ENCODE measurements at regions not wholly inside any gene's neighbourhood (a gene's known extent, or its start where the extent isn't known, plus 50 kb on each side); places are given as distances from the start of the nearest gene placed in this dataset.
A peak's percentile ranks its signal among the peaks of the same experiment; 100 is the strongest.

GRCh38 chr12:42683933-42684801 is 94.6 kb upstream of the PRICKLE1 start:
- DNase-seq (ENCODE audit: low read depth): no peak
- TF ChIP-seq, protein P1, sequence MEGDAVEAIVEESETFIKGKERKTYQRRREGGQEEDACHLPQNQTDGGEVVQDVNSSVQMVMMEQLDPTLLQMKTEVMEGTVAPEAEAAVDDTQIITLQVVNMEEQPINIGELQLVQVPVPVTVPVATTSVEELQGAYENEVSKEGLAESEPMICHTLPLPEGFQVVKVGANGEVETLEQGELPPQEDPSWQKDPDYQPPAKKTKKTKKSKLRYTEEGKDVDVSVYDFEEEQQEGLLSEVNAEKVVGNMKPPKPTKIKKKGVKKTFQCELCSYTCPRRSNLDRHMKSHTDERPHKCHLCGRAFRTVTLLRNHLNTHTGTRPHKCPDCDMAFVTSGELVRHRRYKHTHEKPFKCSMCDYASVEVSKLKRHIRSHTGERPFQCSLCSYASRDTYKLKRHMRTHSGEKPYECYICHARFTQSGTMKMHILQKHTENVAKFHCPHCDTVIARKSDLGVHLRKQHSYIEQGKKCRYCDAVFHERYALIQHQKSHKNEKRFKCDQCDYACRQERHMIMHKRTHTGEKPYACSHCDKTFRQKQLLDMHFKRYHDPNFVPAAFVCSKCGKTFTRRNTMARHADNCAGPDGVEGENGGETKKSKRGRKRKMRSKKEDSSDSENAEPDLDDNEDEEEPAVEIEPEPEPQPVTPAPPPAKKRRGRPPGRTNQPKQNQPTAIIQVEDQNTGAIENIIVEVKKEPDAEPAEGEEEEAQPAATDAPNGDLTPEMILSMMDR (IDR thresholded peaks at IDR 0.05; ENCODE audit: insufficient read depth, low read length): no peak
- H3K4me3 ChIP-seq (ENCODE audit: low read depth, low read length): no peak overlapping the region

DNA sequence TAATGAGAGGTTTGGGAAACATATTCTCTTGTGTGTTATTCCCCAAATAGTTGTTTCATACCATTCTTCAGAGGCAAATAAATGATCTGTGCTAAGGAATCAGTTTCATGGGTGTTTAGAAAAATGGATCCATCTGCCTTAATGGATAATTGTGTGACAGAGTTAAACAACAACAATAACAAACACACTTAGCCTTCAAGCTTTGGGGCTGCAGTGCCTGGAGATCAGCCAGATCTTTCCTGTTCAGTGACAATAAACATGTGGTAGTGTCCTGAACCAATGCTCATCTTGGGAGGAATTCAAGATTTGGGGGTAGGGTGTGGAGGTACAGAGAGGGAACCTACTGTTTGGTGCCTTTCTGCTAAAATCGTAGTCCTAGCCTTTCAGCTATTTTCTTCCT is 93.7 kb upstream of the PRICKLE1 start:
- TF ChIP-seq, protein P1 (IDR thresholded peaks at IDR 0.05; ENCODE audit: insufficient read depth, low read length): no peak
- no peak overlapping the region for H3K4me3 ChIP-seq (ENCODE audit: low read depth, low read length)
- no peak for DNase-seq (ENCODE audit: low read depth)

GRCh38 chr12:42679466-42679865 is 89.9 kb upstream of the PRICKLE1 start:
- peak; percentile 22 for DNase-seq (ENCODE audit: low read depth)
- H3K4me3 ChIP-seq (ENCODE audit: low read depth, low read length): no peak overlapping the region
- TF ChIP-seq, protein P1 (IDR thresholded peaks at IDR 0.05; ENCODE audit: insufficient read depth, low read length): no peak

DNA sequence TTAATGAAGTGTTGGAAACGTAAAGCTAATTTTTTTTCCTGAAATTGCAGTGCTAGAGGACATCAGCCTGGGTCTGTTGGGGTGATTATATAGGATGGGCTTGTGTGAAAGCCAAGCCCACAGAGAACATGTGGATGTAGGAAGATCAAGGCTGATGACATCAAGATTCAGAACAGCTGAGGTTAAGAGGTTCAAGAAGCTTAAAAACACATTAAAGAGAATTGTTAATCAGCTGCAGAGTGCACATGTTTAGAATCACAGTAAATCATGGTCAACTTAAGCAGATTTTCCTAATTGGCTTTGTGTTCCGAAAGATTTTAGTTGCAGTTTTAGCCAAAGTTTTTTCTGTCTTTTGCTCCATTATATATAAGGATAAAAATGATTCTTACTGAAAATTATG is 87.9 kb upstream of the PRICKLE1 start:
- DNase-seq (ENCODE audit: low read depth): no peak
- no peak overlapping the region for H3K4me3 ChIP-seq (ENCODE audit: low read depth, low read length)
- TF ChIP-seq, protein P1 (IDR thresholded peaks at IDR 0.05; ENCODE audit: insufficient read depth, low read length): no peak

DNA sequence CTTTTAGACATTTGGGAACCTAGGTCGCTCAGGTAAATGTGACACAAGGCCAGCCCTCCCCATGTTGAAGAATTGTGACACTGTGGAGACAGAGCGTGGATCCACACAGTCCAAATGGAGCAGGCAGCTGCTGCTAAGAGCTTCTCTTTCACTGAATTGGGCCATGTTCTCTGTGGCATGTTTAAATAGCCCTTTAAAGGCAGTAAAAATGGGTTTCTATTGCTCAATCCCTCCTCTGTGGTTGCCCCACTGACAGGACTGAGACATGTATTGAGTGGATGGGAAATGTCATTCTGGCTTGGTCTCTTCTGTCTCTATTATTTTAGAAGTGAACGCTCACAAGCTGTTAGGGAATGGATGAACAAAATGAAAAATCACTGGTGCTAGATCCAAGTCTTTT is 84.0 kb upstream of the PRICKLE1 start:
- no peak overlapping the region for H3K4me3 ChIP-seq (ENCODE audit: low read depth, low read length)
- TF ChIP-seq, protein P1 (IDR thresholded peaks at IDR 0.05; ENCODE audit: insufficient read depth, low read length): no peak
- DNase-seq (ENCODE audit: low read depth): no peak

GRCh38 chr12:42670719-42671118 is 81.2 kb upstream of the PRICKLE1 start:
- TF ChIP-seq, protein P1 (IDR thresholded peaks at IDR 0.05; ENCODE audit: insufficient read depth, low read length): no peak
- DNase-seq (ENCODE audit: low read depth): no peak
- H3K4me3 ChIP-seq (ENCODE audit: low read depth, low read length): no peak overlapping the region
